ENCODE measurements at regions not wholly inside any gene's neighbourhood (a gene's known extent, or its start where the extent isn't known, plus 50 kb on each side); places are given as distances from the start of the nearest gene placed in this dataset.

- no peaks in the 10 kb centered on the region for H3K9me3 ChIP-seq (ENCODE audit: insufficient read depth, low read length)
- no peak overlapping the region for H3K27ac ChIP-seq (ENCODE audit: low read depth, low read length)
- no peak for TF ChIP-seq EZH2phosphoT487 (conservative IDR thresholded peaks at IDR 0.05; ENCODE audit: low read length)
- no peak for TF ChIP-seq CTCF (IDR thresholded peaks at IDR 0.05; ENCODE audit: insufficient read depth, low read length, poor library complexity, severe bottlenecking)
- no peaks in the 10 kb centered on the region for H3K79me2 ChIP-seq (ENCODE audit: insufficient read depth, low read length)
- H3K9ac ChIP-seq (ENCODE audit: low read length) = no peak overlapping the region
- H3K27me3 ChIP-seq (ENCODE audit: low read length) = no peaks in the 10 kb centered on the region
- no peaks in the 10 kb centered on the region for H3F3A ChIP-seq (ENCODE audit: insufficient read depth)
- H3K9me2 ChIP-seq (replicated peaks; ENCODE audit: insufficient read depth, low read length) = no peaks in the 10 kb centered on the region
- no peaks in the 10 kb centered on the region for H3K36me3 ChIP-seq (ENCODE audit: low read length)
- no peak overlapping the region for H3K4me3 ChIP-seq (ENCODE audit: insufficient read depth, low read length, poor library complexity, severe bottlenecking)
- no peak overlapping the region for H3K4me2 ChIP-seq (ENCODE audit: low read depth, low read length, poor library complexity, severe bottlenecking)
- H2AFZ ChIP-seq (ENCODE audit: low read depth, low read length, severe bottlenecking) = no peak overlapping the region
- no peaks in the 10 kb centered on the region for H4K20me1 ChIP-seq (ENCODE audit: low read depth, low read length)
Measured at GRCh38 chr3:70832089-70832833, 519.8 kb upstream of the MDFIC2 start.

GRCh38 chr3:70829092-70829491 lies 516.7 kb upstream of the MDFIC2 start:
- no peak overlapping the region for H3K9ac ChIP-seq (ENCODE audit: low read length)
- H3K4me3 ChIP-seq (ENCODE audit: insufficient read depth, low read length, poor library complexity, severe bottlenecking) = no peak overlapping the region
- no peaks in the 10 kb centered on the region for H3F3A ChIP-seq (ENCODE audit: insufficient read depth)
- no peaks in the 10 kb centered on the region for H3K9me3 ChIP-seq (ENCODE audit: insufficient read depth, low read length)
- TF ChIP-seq EZH2phosphoT487 (conservative IDR thresholded peaks at IDR 0.05; ENCODE audit: low read length) = no peak
- TF ChIP-seq CTCF (IDR thresholded peaks at IDR 0.05; ENCODE audit: insufficient read depth, low read length, poor library complexity, severe bottlenecking) = no peak
- H3K27me3 ChIP-seq (ENCODE audit: low read length) = no peaks in the 10 kb centered on the region
- no peak overlapping the region for H3K27ac ChIP-seq (ENCODE audit: low read depth, low read length)
- no peaks in the 10 kb centered on the region for H4K20me1 ChIP-seq (ENCODE audit: low read depth, low read length)
- no peak overlapping the region for H2AFZ ChIP-seq (ENCODE audit: low read depth, low read length, severe bottlenecking)
- H3K4me2 ChIP-seq (ENCODE audit: low read depth, low read length, poor library complexity, severe bottlenecking) = no peak overlapping the region
- no peaks in the 10 kb centered on the region for H3K9me2 ChIP-seq (replicated peaks; ENCODE audit: insufficient read depth, low read length)
- no peaks in the 10 kb centered on the region for H3K79me2 ChIP-seq (ENCODE audit: insufficient read depth, low read length)
- H3K36me3 ChIP-seq (ENCODE audit: low read length) = no peaks in the 10 kb centered on the region

GRCh38 chr3:70824773-70825172 lies 512.3 kb upstream of the MDFIC2 start:
- no peak overlapping the region for H3K27ac ChIP-seq (ENCODE audit: low read depth, low read length)
- H3K27me3 ChIP-seq (ENCODE audit: low read length) = no peaks in the 10 kb centered on the region; the same call in 1 of the 2 replicates
- H3F3A ChIP-seq (ENCODE audit: insufficient read depth) = no peaks in the 10 kb centered on the region
- no peaks in the 10 kb centered on the region for H3K9me3 ChIP-seq (ENCODE audit: insufficient read depth, low read length)
- no peak overlapping the region for H3K4me2 ChIP-seq (ENCODE audit: low read depth, low read length, poor library complexity, severe bottlenecking)
- no peaks in the 10 kb centered on the region for H3K79me2 ChIP-seq (ENCODE audit: insufficient read depth, low read length)
- no peak overlapping the region for H3K4me3 ChIP-seq (ENCODE audit: insufficient read depth, low read length, poor library complexity, severe bottlenecking)
- H3K36me3 ChIP-seq (ENCODE audit: low read length) = no peaks in the 10 kb centered on the region
- no peak overlapping the region for H2AFZ ChIP-seq (ENCODE audit: low read depth, low read length, severe bottlenecking)
- TF ChIP-seq CTCF (IDR thresholded peaks at IDR 0.05; ENCODE audit: insufficient read depth, low read length, poor library complexity, severe bottlenecking) (no peak), EZH2phosphoT487 (conservative IDR thresholded peaks at IDR 0.05; ENCODE audit: low read length) (no peak)
- no peak overlapping the region for H3K9ac ChIP-seq (ENCODE audit: low read length)
- H3K9me2 ChIP-seq (replicated peaks; ENCODE audit: insufficient read depth, low read length) = no peaks in the 10 kb centered on the region
- H4K20me1 ChIP-seq (ENCODE audit: low read depth, low read length) = no peaks in the 10 kb centered on the region

Data from SU-DHL-6 (cell line).